Parathyroid adenoma (tissue), 2 donors: ENCODE measurements at regions not wholly inside any gene's neighbourhood (a gene's known extent, or its start where the extent isn't known, plus 50 kb on each side); places are given as distances from the start of the nearest gene placed in this dataset.

Experiments
- H2AFZ ChIP-seq: fragments of 300-600 bp; sonication (generic); one replicate; pipeline ENCODE4 v1.7.0; 2017; ENCODE audit warnings: antibody characterized with exemption, mild to moderate bottlenecking
- H3K27ac ChIP-seq: fragments of 300-600 bp; sonication (generic); one replicate; pipeline ENCODE4 v1.7.0; 2017
- H3K27me3 ChIP-seq: fragments of 300-600 bp; sonication (generic); one replicate; pipeline ENCODE4 v1.7.0; 2017; ENCODE audit warnings: low read length; ENCODE audit not compliant: control insufficient read depth, insufficient read depth
- H3K36me3 ChIP-seq: fragments of 300-600 bp; sonication (generic); one replicate; pipeline ENCODE4 v1.7.0; 2017; ENCODE audit warnings: low read length; ENCODE audit not compliant: control insufficient read depth, insufficient read depth
- H3K4me1 ChIP-seq: fragments of 300-600 bp; sonication (generic); one replicate; pipeline ENCODE4 v1.7.0; 2017; ENCODE audit warnings: control low read depth
- H3K4me2 ChIP-seq: fragments of 300-600 bp; sonication (generic); one replicate; pipeline ENCODE4 v1.7.0; 2017; ENCODE audit warnings: low read length
- H3K4me3 ChIP-seq: fragments of 300-600 bp; sonication (generic); one replicate; pipeline ENCODE4 v1.7.0; 2017; ENCODE audit warnings: low read depth, low read length
- H3K79me2 ChIP-seq: fragments of 300-600 bp; sonication (generic); one replicate; pipeline ENCODE4 v1.7.0; 2017; ENCODE audit warnings: control low read depth
- H3K9ac ChIP-seq: fragments of 300-600 bp; sonication (generic); one replicate; pipeline ENCODE4 v1.7.0; 2017; ENCODE audit warnings: mild to moderate bottlenecking
- H3K9me3 ChIP-seq: fragments of 300-600 bp; sonication (generic); one replicate; pipeline ENCODE4 v1.7.0; 2017; ENCODE audit warnings: low read length; ENCODE audit not compliant: control insufficient read depth
- TF ChIP-seq, protein P1 (sequence below): fragments of 300-600 bp; sonication (generic); IDR thresholded peaks from one replicate; pipeline ENCODE4 v1.7.0; 2017; ENCODE audit warnings: antibody characterized with exemption, mild to moderate bottlenecking
- donor health status: primary hyperparathyroidism.

GRCh38 chr2:155364766-155365165, 666.3 kb downstream of the KCNJ3 start:
- no peak overlapping the region for H3K9ac ChIP-seq
- H2AFZ ChIP-seq = no peak overlapping the region
- H3K9me3 ChIP-seq = no peaks in the 10 kb centered on the region
- H3K4me1 ChIP-seq = no peaks in the 10 kb centered on the region
- H3K27ac ChIP-seq = no peak overlapping the region
- no peaks in the 10 kb centered on the region for H3K27me3 ChIP-seq
- H3K4me2 ChIP-seq = no peak overlapping the region
- H3K4me3 ChIP-seq = no peak overlapping the region
- TF ChIP-seq, protein P1, sequence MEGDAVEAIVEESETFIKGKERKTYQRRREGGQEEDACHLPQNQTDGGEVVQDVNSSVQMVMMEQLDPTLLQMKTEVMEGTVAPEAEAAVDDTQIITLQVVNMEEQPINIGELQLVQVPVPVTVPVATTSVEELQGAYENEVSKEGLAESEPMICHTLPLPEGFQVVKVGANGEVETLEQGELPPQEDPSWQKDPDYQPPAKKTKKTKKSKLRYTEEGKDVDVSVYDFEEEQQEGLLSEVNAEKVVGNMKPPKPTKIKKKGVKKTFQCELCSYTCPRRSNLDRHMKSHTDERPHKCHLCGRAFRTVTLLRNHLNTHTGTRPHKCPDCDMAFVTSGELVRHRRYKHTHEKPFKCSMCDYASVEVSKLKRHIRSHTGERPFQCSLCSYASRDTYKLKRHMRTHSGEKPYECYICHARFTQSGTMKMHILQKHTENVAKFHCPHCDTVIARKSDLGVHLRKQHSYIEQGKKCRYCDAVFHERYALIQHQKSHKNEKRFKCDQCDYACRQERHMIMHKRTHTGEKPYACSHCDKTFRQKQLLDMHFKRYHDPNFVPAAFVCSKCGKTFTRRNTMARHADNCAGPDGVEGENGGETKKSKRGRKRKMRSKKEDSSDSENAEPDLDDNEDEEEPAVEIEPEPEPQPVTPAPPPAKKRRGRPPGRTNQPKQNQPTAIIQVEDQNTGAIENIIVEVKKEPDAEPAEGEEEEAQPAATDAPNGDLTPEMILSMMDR = no peak
- H3K36me3 ChIP-seq = no peaks in the 10 kb centered on the region
- no peaks in the 10 kb centered on the region for H3K79me2 ChIP-seq

DNA sequence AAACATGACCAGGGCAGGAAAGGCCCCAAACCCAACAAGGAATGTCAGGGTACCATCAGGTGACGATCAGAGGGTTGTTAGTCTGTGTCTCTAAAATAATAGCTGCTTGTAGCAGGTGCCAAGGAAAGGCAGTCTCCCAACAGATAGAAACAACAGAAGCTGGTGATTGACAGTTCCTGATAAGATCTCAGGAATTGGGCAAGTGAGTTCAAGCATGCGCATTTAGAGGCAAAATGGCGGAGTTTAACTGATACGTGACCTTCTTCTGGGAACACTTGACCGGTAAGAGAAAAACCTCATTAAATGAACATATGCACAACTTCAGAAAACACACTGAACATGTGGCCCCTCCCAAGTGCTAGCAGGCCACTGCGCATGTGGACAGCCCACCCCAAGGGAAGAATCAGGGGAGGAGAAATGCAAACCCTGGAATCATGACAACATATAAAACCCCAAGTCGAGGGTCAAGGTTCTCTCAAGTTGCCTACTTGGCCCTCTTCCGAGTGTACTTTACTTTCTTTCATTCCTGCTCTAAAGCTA, 664.9 kb downstream of the KCNJ3 start:
- Histone ChIP-seq H3K9me3 (no peaks in the 10 kb centered on the region), H3K36me3 (no peaks in the 10 kb centered on the region), H2AFZ (no peak overlapping the region), H3K4me1 (no peaks in the 10 kb centered on the region), H3K79me2 (no peaks in the 10 kb centered on the region), H3K27ac (no peak overlapping the region), H3K4me3 (no peak overlapping the region), H3K27me3 (no peaks in the 10 kb centered on the region), H3K4me2 (peak overlapping the region; percentile 47), H3K9ac (no peak overlapping the region)
- TF ChIP-seq, protein P1 = no peak

DNA sequence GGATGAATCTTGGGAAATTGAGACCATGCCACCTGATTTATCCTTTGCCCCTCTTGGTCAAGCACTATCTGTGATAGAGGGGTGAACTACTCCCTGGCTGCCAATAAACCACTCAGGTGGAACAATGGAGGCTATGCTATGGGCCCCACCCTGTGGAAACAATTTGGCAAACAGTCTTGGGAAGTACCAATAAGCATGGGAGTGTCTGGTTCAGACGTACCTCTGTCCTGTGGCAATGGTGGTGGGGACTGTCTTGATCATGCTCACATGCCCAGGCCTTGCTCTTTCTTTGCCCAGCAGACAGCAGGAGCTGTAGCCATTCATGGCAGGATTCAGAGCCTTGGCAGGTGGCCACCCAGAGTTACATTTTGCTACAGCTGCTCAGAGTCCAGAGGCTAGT, 658.7 kb downstream of the KCNJ3 start:
- Histone ChIP-seq H3K79me2 (no peaks in the 10 kb centered on the region), H3K4me3 (no peak overlapping the region), H3K36me3 (no peaks in the 10 kb centered on the region), H3K9ac (no peak overlapping the region), H3K27ac (no peak overlapping the region), H3K9me3 (no peaks in the 10 kb centered on the region), H2AFZ (no peak overlapping the region), H3K4me1 (no peaks in the 10 kb centered on the region), H3K4me2 (no peak overlapping the region), H3K27me3 (no peaks in the 10 kb centered on the region)
- TF ChIP-seq, protein P1 = no peak

DNA sequence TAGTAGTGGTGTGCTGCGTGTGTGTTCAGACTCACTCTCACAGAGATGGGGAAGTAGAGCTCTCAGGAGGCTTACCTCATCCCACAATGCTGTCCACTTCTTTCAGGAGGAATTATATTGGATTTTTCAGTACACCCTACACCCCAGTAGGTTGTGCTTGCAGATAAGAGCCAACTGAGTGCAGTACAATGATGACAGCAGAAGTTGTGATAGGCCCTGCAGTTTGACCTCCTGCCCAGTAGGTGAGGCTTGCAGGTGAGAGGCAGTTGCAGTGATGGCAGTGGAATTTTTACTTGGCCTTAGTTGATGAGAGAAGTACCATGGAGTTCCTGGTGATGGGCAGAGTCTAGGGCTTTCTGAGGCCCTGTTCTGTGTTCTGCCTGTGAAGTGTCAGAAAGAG, 657.8 kb downstream of the KCNJ3 start:
- TF ChIP-seq, protein P1 = no peak
- Histone ChIP-seq H3K9ac (no peak overlapping the region), H2AFZ (no peak overlapping the region), H3K4me2 (no peak overlapping the region), H3K79me2 (no peaks in the 10 kb centered on the region), H3K9me3 (no peaks in the 10 kb centered on the region), H3K4me3 (no peak overlapping the region), H3K36me3 (no peaks in the 10 kb centered on the region), H3K4me1 (no peaks in the 10 kb centered on the region), H3K27ac (no peak overlapping the region), H3K27me3 (no peaks in the 10 kb centered on the region)

DNA sequence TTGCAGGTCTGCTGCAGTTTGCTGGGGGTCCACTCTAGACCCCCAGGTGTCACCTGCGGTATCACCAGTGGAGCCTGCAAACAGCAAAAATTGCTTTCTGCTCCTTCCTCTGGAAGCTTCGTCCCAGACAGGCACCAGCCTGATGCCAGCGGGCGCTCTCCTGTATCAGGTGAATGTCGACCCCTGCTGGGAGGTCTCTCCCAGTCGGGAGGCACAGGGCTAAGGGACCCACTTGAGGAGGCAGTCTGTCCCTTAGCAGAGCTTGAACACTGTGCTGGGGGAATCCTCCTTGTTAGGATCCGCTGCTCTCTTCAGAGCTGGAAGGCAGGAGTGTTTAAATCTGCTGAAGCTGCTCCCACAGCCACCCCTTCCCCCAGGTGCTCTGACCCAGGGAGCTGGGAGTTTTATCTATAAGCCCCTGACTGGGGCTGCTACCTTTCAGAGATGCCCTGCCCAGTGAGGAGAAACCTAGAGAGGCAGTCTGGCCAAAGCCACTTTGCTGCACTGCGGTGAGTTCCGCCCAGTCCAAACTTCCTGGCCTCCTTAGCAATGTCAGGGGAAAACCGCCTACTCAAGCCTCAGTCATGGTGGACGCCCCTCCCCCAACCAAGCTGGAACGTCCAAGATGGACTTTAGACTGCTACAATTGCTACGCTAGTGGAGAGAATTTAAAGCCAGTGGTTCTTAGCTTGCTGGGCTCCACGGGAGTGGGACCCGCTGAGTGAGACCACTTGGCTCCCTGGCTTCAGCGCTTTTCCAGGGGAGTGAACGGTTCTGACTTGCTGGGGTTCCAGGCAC, 652.5 kb downstream of the KCNJ3 start:
- Histone ChIP-seq H3K27me3 (no peaks in the 10 kb centered on the region), H3K4me3 (no peak overlapping the region), H3K79me2 (no peaks in the 10 kb centered on the region), H3K9ac (no peak overlapping the region), H3K36me3 (no peaks in the 10 kb centered on the region), H3K4me2 (no peak overlapping the region), H3K9me3 (no peaks in the 10 kb centered on the region), H2AFZ (no peak overlapping the region), H3K27ac (no peak overlapping the region), H3K4me1 (no peaks in the 10 kb centered on the region)
- TF ChIP-seq, protein P1 = no peak
